ENCODE measurements at regions not wholly inside any gene's neighbourhood (a gene's known extent, or its start where the extent isn't known, plus 50 kb on each side); places are given as distances from the start of the nearest gene placed in this dataset.
"Not testable (repeated sequence)": the region's sequence is repeated elsewhere in the genome, so short reads cannot be mapped to it uniquely, and the experiment has no call there.

GRCh38 chr2:129492548-129492947 is 486.9 kb upstream of the RAB6C start:
- TF ChIP-seq CTCF (IDR thresholded peaks at IDR 0.05; ENCODE audit: unreplicated experiment): no peak
- no peaks in the 10 kb centered on the region for H3K4me1 Mint-ChIP-seq (ENCODE audit: low read depth)
- no peaks in the 10 kb centered on the region for H3K36me3 Mint-ChIP-seq (ENCODE audit: insufficient read depth)
- DNase-seq (ENCODE audit: low spot score, unreplicated experiment): no peak
- H3K9me3 Mint-ChIP-seq (ENCODE audit: low read depth): no peaks in the 10 kb centered on the region
- H3K27me3 Mint-ChIP-seq: peaks cover 6% of the 10 kb centered on the region
- no peak overlapping the region for H3K27ac Mint-ChIP-seq
- H3K4me3 Mint-ChIP-seq (ENCODE audit: low read depth): no peak overlapping the region

GRCh38 chr2:129499747-129500146 is 479.7 kb upstream of the RAB6C start:
- Mint-ChIP-seq H3K9me3 (ENCODE audit: low read depth) (no peaks in the 10 kb centered on the region), H3K36me3 (ENCODE audit: insufficient read depth) (no peaks in the 10 kb centered on the region), H3K4me3 (ENCODE audit: low read depth) (no peak overlapping the region), H3K4me1 (ENCODE audit: low read depth) (peaks cover 5% of the 10 kb centered on the region), H3K27ac (no peak overlapping the region), H3K27me3 (peaks cover 7% of the 10 kb centered on the region)
- DNase-seq (ENCODE audit: low spot score, unreplicated experiment): no peak
- no peak for TF ChIP-seq CTCF (IDR thresholded peaks at IDR 0.05; ENCODE audit: unreplicated experiment)

GRCh38 chr2:129502781-129503180 is 476.7 kb upstream of the RAB6C start:
- H3K36me3 Mint-ChIP-seq (ENCODE audit: insufficient read depth): no peaks in the 10 kb centered on the region
- DNase-seq (ENCODE audit: low spot score, unreplicated experiment): no peak
- H3K27ac Mint-ChIP-seq: no peak overlapping the region
- TF ChIP-seq CTCF (IDR thresholded peaks at IDR 0.05; ENCODE audit: unreplicated experiment): no peak
- peaks cover 9% of the 10 kb centered on the region for H3K27me3 Mint-ChIP-seq
- no peaks in the 10 kb centered on the region for H3K9me3 Mint-ChIP-seq (ENCODE audit: low read depth)
- H3K4me3 Mint-ChIP-seq (ENCODE audit: low read depth): no peak overlapping the region
- H3K4me1 Mint-ChIP-seq (ENCODE audit: low read depth): peaks cover 5% of the 10 kb centered on the region

GRCh38 chr2:129504646-129505045 is 474.8 kb upstream of the RAB6C start:
- Mint-ChIP-seq H3K4me1 (ENCODE audit: low read depth) (peaks cover 5% of the 10 kb centered on the region), H3K9me3 (ENCODE audit: low read depth) (no peaks in the 10 kb centered on the region), H3K4me3 (ENCODE audit: low read depth) (no peak overlapping the region), H3K27ac (no peak overlapping the region), H3K27me3 (peaks cover 2% of the 10 kb centered on the region), H3K36me3 (ENCODE audit: insufficient read depth) (no peaks in the 10 kb centered on the region)
- no peak for DNase-seq (ENCODE audit: low spot score, unreplicated experiment)
- no peak for TF ChIP-seq CTCF (IDR thresholded peaks at IDR 0.05; ENCODE audit: unreplicated experiment)

- no peak for TF ChIP-seq CTCF (IDR thresholded peaks at IDR 0.05; ENCODE audit: unreplicated experiment)
- H3K27ac Mint-ChIP-seq: no peak overlapping the region
- H3K4me3 Mint-ChIP-seq (ENCODE audit: low read depth): no peak overlapping the region
- H3K4me1 Mint-ChIP-seq (ENCODE audit: low read depth): no peaks in the 10 kb centered on the region
- H3K36me3 Mint-ChIP-seq (ENCODE audit: insufficient read depth): no peaks in the 10 kb centered on the region
- H3K27me3 Mint-ChIP-seq: no peaks in the 10 kb centered on the region
- peaks cover 34% of the 10 kb centered on the region for H3K9me3 Mint-ChIP-seq (ENCODE audit: low read depth)
- no peak for DNase-seq (ENCODE audit: low spot score, unreplicated experiment)
Measured at GRCh38 chr2:129518937-129519336, 460.5 kb upstream of the RAB6C start.

GRCh38 chr2:129532158-129532557 is 447.3 kb upstream of the RAB6C start:
- peaks cover 20% of the 10 kb centered on the region for H3K9me3 Mint-ChIP-seq (ENCODE audit: low read depth)
- not testable (repeated sequence) for H3K4me1 Mint-ChIP-seq (ENCODE audit: low read depth); H3K36me3 Mint-ChIP-seq (ENCODE audit: insufficient read depth); H3K27me3 Mint-ChIP-seq; H3K27ac Mint-ChIP-seq; DNase-seq (ENCODE audit: low spot score, unreplicated experiment); H3K4me3 Mint-ChIP-seq (ENCODE audit: low read depth)
